ENCODE measurements at regions not wholly inside any gene's neighbourhood (a gene's known extent, or its start where the extent isn't known, plus 50 kb on each side); places are given as distances from the start of the nearest gene placed in this dataset.
"Not testable (repeated sequence)": the region's sequence is repeated elsewhere in the genome, so short reads cannot be mapped to it uniquely, and the experiment has no call there.

DNA sequence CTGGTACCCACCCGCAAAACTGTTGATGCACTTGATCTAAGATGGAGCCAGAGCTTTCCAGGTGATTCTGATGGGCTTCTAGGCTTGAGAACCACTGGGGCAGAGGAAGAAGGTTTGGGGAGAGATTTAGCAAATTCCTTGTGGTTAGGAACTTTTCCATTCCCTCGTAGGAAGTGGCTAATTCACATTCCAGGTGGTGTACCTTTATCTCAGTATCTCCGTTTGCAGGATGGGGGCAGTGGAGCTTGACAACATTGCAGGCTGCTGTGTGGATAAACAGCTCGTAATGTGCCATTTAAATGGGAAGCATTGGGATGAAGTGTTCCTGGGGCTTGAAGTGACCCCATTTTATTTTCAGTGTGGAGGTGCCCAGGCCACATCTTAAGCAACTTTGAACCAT, 172.9 kb upstream of the IL12B start:
- no peak for DNase-seq (ENCODE audit: low spot score)

DNA sequence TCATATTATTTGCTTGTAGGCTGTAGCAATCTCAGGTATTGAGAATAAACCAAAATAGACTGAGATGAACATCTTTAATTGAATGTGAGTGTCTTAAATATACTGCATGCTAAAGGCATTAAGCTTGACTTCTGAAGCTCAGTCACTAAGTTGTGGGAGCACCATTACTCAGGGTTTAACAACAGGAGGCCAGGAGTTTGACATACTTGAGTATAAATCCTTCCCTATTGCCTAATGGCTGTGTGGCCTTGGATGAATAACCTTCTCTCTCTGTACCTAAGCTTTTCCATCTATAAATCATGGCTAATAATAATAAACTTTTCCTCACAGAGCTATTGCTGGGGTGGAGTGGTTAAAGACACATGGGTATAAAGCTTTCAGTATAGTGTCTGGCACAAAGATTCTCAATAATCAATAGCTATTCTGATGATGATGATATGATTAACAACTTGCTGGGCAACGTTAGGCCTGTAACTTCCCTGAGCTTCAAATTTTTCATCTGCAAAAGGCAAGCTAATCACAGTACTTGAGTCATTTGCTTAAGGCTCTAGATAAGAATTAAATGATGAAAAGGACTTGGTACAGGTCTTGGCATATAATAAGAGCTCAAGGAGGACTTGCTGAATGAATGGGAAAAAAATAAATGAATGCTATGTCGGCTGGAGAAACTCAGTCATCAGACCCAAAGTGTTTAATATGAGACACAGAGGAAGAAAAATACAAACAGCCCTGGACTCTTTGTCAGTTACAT, 174.0 kb upstream of the IL12B start:
- DNase-seq (ENCODE audit: low spot score): no peak

- peak; percentile 7 for DNase-seq (ENCODE audit: low spot score)
Measured at GRCh38 chr5:159504857-159505304, 174.6 kb upstream of the IL12B start.

DNA sequence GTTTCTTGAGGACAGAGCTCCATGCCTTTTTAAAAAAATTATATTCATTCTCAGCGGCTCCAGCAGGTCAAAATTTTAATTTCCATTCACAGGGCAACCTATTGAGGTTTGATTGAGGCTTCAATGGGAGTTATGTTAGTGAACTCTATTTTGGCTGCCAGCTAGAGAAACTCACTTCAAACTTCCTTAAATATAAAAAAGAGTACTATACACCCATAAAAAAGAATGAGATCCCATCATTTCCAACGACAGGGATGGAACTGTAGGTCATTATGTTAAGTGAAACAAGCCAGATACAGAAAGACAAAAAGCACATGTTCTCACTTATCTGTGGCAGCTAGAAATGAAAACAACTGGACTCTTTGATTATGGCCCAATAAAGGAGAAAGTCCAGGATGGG, 176.8 kb upstream of the IL12B start:
- DNase-seq (ENCODE audit: low spot score): no peak

DNA sequence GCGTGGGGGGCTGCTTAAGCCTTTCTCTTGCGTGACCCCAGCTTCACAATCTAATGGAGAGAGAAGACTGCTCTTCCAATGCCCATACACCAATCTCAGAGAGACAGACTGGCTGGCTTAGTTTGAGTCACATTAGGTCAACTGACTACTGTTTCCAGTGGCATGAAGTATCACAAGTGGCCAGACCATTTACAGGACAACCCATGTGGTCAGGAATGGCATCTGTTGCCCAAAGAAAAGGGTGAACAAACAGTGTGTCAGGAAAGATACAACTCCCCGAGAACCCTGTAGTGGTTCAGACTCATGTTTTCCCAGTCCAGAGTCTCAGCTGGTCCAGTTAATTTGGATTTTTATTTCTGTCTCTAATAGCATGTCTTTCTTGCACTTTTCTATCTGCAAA, 177.4 kb upstream of the IL12B start:
- no peak for DNase-seq (ENCODE audit: low spot score)

- no peak for DNase-seq (ENCODE audit: low spot score)
Measured at GRCh38 chr5:159508344-159508743, 178.1 kb upstream of the IL12B start.

GRCh38 chr5:159509002-159509660, 178.8 kb upstream of the IL12B start:
- no peak for DNase-seq (ENCODE audit: low spot score)

GRCh38 chr5:159510282-159510681, 180.0 kb upstream of the IL12B start:
- no peak for DNase-seq (ENCODE audit: low spot score)

DNA sequence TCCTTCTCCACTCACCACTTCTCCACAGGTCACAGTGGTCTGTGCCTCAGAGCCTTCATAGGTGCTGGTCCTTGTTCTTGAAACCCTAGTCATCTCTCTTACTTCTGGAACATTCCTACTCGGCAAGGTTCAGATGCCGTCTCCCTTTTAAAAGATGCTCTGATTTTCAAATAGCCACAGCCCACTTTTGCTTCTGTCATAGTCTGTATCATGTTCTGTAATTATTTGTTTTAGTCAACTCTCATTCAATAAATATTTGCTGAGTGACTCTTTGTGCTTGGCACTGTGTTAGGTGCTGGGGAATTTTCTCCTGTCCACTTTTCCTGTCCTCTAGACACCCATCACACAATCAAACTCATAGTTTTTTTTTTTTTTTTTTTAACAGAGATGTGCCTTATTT, 181.3 kb upstream of the IL12B start:
- no peak for DNase-seq (ENCODE audit: low spot score)

- no peak for DNase-seq (ENCODE audit: low spot score)
Measured at GRCh38 chr5:159512064-159512463, 181.8 kb upstream of the IL12B start.

GRCh38 chr5:159514229-159514810, 184.0 kb upstream of the IL12B start:
- DNase-seq (ENCODE audit: low spot score): no peak

DNA sequence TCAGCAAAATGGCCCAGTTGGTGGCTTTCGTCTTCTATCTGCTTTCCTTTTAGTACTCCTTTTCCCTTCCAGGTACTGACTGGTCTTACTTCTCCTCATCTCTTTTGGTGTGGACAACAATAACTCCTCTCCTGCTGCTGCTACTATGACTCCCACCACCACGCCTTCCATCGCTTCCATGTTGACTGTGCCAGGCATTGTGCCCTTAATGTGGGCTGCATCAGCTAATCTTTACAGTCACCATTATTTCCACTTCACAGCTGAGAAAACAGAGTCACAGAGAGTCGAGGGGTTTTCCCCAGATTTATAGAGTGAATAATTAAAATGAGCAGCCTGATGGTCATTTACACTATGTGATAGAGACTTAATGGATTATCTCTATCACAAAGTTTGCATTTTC, 184.9 kb upstream of the IL12B start:
- no peak for DNase-seq (ENCODE audit: low spot score)

DNA sequence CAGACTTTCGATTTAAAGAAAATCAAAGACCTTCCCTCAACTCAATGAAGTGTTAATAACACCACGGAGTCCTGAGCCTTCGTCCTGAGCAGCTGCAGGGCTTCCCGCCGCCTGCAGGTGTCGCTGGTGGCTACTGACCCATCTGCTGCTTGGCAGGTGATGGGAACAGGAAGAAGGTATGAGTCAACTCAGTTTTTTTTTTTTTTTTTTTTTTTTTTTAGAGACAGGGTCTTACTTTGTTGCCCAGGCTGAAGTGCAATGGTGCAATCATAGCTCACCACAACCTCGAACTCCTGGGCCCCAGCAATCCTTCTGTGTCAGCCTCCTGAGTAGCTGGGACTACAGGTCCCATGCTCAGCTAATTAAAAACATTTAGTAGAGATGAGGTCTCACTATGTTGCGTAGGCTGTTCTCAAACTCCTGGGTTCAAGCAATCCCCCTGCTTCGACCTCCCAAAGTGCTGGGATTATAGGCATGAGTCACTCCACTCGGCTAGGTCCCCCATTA, 185.7 kb upstream of the IL12B start:
- peak; percentile 48 for DNase-seq (ENCODE audit: low spot score)

DNA sequence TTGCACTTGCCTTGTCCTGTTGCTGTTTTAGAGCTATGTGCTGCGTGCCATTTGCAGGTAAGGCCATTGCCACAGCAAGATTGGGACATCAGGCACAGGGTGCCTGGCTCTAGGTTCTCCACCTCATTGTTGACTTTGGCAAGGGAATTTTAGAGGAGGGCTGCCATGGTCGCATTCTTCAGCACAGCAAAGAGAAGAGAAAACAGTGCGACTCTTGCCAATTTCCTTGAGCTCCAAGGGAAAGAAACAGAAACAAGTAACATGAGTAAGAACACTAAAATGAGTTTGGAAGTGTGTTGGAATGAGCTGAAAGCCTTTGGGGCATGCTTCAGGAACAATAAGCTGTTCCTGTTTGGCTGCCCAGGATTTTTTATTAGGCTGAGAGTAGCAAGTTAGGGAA, 188.1 kb upstream of the IL12B start:
- no peak for DNase-seq (ENCODE audit: low spot score)

DNA sequence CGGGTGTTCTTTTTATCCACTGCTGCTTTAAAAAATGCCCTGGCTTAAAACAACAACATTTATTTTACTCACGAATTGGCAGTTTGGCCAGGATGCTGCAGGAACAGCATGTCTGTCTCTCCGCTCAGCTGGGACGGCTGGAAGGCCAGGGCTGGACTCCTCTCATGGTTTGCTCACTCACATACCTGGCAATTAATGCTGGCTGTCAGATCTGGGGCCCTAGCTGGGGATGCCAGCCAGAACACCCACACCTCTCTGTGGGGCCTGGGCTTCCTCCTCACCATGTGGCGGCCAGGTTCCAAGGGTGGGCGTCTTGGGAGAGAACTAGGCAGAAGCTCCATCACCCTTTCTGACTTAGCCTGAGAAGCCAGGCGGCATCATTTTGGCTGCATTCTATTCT, 189.1 kb upstream of the IL12B start:
- DNase-seq (ENCODE audit: low spot score): no peak

DNA sequence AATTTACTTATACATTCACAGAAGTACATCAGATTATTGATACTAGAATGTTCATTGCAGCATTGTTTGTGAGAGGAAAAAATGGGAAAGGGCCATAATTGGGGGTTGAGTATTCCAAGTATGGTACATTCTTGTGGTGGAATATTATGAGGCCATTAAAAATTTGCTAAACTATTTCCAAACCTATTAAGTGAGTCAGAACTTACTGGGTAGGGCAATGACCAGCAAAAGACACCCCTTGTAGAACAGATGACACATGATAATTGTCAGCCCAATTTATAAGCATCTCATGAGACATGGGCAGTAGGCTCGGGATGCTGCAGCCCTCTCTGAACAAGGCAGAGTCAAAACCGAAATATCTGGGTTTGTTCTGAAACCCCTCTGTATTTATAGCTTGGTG, 192.6 kb upstream of the IL12B start:
- DNase-seq (ENCODE audit: low spot score): no peak

GRCh38 chr5:159524279-159524678, 194.0 kb upstream of the IL12B start:
- not testable (repeated sequence) for DNase-seq (ENCODE audit: low spot score)

GRCh38 chr5:159525117-159525516, 194.8 kb upstream of the IL12B start:
- no peak for DNase-seq (ENCODE audit: low spot score)

GRCh38 chr5:159527546-159528254, 197.4 kb upstream of the IL12B start:
- peak; percentile 37 for DNase-seq (ENCODE audit: low spot score)

DNA sequence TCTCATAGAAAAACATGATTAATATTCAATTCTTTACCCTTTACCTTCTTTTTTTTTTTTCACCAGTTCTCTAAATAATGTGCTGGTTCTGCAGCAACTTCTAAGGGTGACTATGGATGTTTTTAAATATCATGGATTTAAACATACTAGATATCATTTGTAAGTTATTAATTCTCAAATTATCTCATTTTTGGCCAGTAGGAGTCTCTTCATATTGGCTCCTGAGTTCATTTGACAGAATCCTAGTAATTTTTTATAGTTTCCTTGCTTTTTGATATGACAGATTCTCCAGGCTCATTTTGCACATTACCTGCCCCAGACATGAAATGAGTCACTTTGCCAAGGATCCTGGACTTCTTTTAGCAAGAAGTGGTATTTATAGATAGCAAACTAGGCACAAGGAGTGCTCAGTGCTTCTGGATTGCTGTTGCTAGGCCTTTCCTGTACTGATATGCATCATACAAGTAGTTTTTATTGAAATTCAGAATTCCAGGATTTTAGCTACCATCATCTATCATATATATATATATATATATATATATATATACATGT, 201.3 kb upstream of the IL12B start:
- DNase-seq (ENCODE audit: low spot score): no peak

DNA sequence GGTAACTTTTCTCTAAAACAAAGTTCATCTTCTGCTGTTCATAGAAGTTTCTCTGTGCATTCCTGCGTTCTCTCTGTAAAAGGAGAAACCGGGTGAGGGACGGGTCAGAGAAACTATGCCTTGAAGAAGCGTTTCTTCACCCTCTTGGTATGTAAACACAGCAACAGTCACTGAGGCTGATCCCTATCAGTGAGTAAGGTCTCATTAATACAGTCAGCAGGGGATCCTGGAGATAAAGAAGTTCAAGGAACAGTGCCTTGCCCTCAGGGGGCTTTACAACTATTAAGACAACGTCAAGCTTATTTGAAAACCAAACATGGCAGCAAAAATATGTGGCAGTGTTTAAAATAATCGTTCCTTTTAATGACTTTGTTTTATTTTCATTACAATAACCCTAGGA, 202.9 kb upstream of the IL12B start:
- no peak for DNase-seq (ENCODE audit: low spot score)

DNA sequence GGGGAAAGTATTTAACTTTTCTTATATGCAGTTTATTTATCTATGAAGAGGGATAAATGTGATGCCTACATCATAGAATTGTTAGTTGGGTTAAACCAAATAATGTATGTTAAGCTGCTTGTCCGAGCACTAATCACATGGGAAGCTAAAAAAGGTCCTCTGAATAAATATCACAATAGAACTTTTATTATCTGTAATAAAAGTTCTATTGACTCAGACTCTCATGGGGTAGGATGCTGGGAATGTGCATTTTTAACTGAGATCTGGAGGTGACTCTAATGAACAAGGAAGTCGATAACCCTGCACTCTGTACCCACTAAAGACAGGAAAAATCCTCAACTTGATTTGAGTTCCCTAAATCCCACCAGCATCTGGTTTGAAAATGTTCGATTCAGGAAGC, 205.9 kb upstream of the IL12B start:
- DNase-seq (ENCODE audit: low spot score): peak; percentile 10

Measured in COLO829 (cell line).